ENCODE measurements at regions not wholly inside any gene's neighbourhood (a gene's known extent, or its start where the extent isn't known, plus 50 kb on each side); places are given as distances from the start of the nearest gene placed in this dataset.

DNA sequence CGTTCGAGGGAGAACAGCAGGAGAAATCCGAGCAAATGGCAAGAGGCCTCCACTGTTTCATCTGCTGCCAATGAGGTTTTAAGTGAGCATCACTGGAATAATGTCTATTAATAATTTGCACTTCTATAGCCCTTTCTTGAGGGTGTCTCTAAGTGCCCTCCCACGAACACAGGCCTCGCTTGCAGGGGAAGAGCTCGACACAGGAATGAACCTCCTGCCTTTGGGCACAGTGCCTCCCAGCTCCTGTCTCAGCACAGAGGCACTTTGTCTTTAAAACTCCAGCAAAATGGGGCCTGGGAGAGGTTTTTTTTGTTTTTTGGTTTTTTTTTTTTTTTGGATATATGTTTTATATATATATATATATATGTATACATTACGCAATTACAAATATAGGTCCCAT lies 56.6 kb downstream of the OLIG1 start:
- no peak for DNase-seq (ENCODE audit: low read depth)
- no peak overlapping the region for H3K4me3 ChIP-seq (ENCODE audit: low read depth, low read length)
- no peak for TF ChIP-seq MYC (IDR thresholded peaks at IDR 0.05; ENCODE audit: low read depth, low read length)
- TF ChIP-seq, protein P1, sequence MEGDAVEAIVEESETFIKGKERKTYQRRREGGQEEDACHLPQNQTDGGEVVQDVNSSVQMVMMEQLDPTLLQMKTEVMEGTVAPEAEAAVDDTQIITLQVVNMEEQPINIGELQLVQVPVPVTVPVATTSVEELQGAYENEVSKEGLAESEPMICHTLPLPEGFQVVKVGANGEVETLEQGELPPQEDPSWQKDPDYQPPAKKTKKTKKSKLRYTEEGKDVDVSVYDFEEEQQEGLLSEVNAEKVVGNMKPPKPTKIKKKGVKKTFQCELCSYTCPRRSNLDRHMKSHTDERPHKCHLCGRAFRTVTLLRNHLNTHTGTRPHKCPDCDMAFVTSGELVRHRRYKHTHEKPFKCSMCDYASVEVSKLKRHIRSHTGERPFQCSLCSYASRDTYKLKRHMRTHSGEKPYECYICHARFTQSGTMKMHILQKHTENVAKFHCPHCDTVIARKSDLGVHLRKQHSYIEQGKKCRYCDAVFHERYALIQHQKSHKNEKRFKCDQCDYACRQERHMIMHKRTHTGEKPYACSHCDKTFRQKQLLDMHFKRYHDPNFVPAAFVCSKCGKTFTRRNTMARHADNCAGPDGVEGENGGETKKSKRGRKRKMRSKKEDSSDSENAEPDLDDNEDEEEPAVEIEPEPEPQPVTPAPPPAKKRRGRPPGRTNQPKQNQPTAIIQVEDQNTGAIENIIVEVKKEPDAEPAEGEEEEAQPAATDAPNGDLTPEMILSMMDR (IDR thresholded peaks at IDR 0.05; ENCODE audit: low read depth, low read length), result no peak

DNA sequence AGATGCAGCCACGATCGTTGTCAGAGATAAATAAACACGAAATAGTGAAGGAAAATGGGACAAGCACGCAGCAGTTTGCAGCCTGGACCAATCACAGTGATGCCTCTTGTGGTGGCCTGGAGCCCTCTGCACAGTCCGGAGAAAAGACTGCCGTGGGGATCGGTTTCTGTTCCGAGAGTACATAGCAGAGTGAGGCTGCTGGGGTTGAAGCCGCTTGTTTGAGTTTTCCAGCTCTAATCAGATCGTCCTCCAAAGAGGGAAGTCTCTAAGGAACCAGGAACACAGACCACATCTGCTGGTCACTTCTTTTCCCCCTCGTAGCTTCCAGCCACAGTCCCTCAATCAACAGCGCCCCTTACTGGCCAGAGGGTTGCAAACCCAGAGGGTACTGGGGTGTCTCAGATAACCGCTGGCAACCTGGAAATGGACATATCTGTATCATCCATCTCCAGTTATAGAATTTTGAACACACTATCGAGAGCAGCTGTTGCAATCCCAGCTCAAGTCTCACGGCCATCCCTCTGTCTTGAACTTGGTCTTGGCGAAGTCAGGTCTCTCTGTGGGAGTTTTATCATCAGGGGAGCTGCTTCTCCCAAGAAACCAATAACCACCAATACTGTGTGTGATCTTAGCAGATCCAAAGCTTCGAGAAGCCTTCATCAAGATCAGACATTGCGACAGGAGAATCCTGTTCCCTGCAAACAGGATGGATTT lies 57.4 kb downstream of the OLIG1 start:
- peak; percentile 82 for DNase-seq (ENCODE audit: low read depth)
- H3K4me3 ChIP-seq (ENCODE audit: low read depth, low read length), result no peak overlapping the region
- TF ChIP-seq POLR2A (IDR thresholded peaks at IDR 0.05; ENCODE audit: extremely low read depth, insufficient read length), result no peak
- no peak for TF ChIP-seq MYC (IDR thresholded peaks at IDR 0.05; ENCODE audit: low read depth, low read length)
- TF ChIP-seq, protein P1 (IDR thresholded peaks at IDR 0.05; ENCODE audit: low read depth, low read length), result peak; percentile 94
- TF ChIP-seq MAX (IDR thresholded peaks at IDR 0.05; ENCODE audit: low read depth, low read length), result no peak

GRCh38 chr21:33127868-33128242 lies 57.9 kb downstream of the OLIG1 start:
- no peak overlapping the region for H3K4me3 ChIP-seq (ENCODE audit: low read depth, low read length)
- DNase-seq (ENCODE audit: low read depth), result no peak
- TF ChIP-seq, protein P1 (IDR thresholded peaks at IDR 0.05; ENCODE audit: low read depth, low read length), result no peak
- TF ChIP-seq MYC (IDR thresholded peaks at IDR 0.05; ENCODE audit: low read depth, low read length) (no peak), POLR2A (IDR thresholded peaks at IDR 0.05; ENCODE audit: extremely low read depth, insufficient read length) (no peak), MAX (IDR thresholded peaks at IDR 0.05; ENCODE audit: low read depth, low read length) (no peak)

GRCh38 chr21:33128538-33128937 lies 58.6 kb downstream of the OLIG1 start:
- no peak overlapping the region for H3K4me3 ChIP-seq (ENCODE audit: low read depth, low read length)
- peak; percentile 32 for DNase-seq (ENCODE audit: low read depth)
- TF ChIP-seq, protein P1 (IDR thresholded peaks at IDR 0.05; ENCODE audit: low read depth, low read length), result no peak
- TF ChIP-seq MYC (IDR thresholded peaks at IDR 0.05; ENCODE audit: low read depth, low read length) (no peak), MAX (IDR thresholded peaks at IDR 0.05; ENCODE audit: low read depth, low read length) (no peak), POLR2A (IDR thresholded peaks at IDR 0.05; ENCODE audit: extremely low read depth, insufficient read length) (no peak)

DNA sequence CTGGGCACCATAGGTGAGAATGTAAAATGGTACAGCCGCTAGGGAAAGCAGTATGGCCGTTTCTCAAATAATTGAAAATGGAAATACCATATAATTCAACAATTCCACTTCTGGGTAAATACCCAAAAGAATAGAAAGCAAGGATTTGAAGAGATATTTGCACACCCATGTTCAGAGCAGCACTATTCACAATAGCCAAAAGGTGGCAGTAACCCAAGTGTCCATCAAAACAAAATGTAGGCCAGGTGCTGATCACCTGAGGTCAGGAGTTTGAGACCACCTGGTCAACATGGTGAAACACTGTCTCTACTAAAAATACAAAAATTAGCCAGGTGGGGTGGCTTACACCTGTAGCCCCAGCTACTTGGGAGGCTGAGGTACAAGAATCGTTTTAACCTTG lies 62.1 kb downstream of the OLIG1 start:
- DNase-seq (ENCODE audit: low read depth), result no peak
- no peak overlapping the region for H3K4me3 ChIP-seq (ENCODE audit: low read depth, low read length)
- TF ChIP-seq POLR2A (IDR thresholded peaks at IDR 0.05; ENCODE audit: extremely low read depth, insufficient read length), result no peak
- TF ChIP-seq, protein P1 (IDR thresholded peaks at IDR 0.05; ENCODE audit: low read depth, low read length), result peak; percentile 32

- no peak for DNase-seq (ENCODE audit: low read depth)
- TF ChIP-seq MAX (IDR thresholded peaks at IDR 0.05; ENCODE audit: low read depth, low read length) (no peak), MYC (IDR thresholded peaks at IDR 0.05; ENCODE audit: low read depth, low read length) (no peak), POLR2A (IDR thresholded peaks at IDR 0.05; ENCODE audit: extremely low read depth, insufficient read length) (no peak)
- TF ChIP-seq, protein P1 (IDR thresholded peaks at IDR 0.05; ENCODE audit: low read depth, low read length), result no peak
- no peak overlapping the region for H3K4me3 ChIP-seq (ENCODE audit: low read depth, low read length)
Observed at GRCh38 chr21:33133892-33134291, 64.0 kb downstream of the OLIG1 start.
